ENCODE measurements at regions not wholly inside any gene's neighbourhood (a gene's known extent, or its start where the extent isn't known, plus 50 kb on each side); places are given as distances from the start of the nearest gene placed in this dataset.

GRCh38 chr4:3819210-3819919 lies 53.2 kb downstream of the ADRA2C start:
- no peaks in the 10 kb centered on the region for H3F3A ChIP-seq (replicated peaks; ENCODE audit: insufficient read depth)
- no peaks in the 10 kb centered on the region for H3K79me2 ChIP-seq (ENCODE audit: insufficient read depth)
- H3K36me3 ChIP-seq (replicated peaks in 1 of 2; ENCODE audit: control insufficient read depth in 1 of 2, insufficient read depth in 2 of 2, low read length in 1 of 2), result no peaks in the 10 kb centered on the region
- H3K4me3 ChIP-seq (ENCODE audit: low read depth in 2 of 2, low read length in 1 of 2), result no peak overlapping the region
- WGBS (ENCODE audit: low lambda C conversion rate), result 55% methylated on average over 10 of the region's 17 CpGs
- TF ChIP-seq TEAD4 (IDR thresholded peaks at IDR 0.05; ENCODE audit: borderline replicate concordance, insufficient read depth) (no peak), CTCF (IDR thresholded peaks at IDR 0.05) (no peak), MXI1 (IDR thresholded peaks at IDR 0.05; ENCODE audit: low read depth, low read length) (no peak), MEF2A (IDR thresholded peaks at IDR 0.05; ENCODE audit: borderline replicate concordance, low read depth) (no peak), REST (IDR thresholded peaks at IDR 0.05; ENCODE audit: low read depth, low read length) (no peak), TAF1 (IDR thresholded peaks at IDR 0.05; ENCODE audit: borderline replicate concordance, low read depth, low read length) (no peak), IRF3 (IDR thresholded peaks at IDR 0.05; ENCODE audit: low read depth, low read length) (no peak)
- no peaks in the 10 kb centered on the region for H3K27me3 ChIP-seq (ENCODE audit: insufficient read depth)
- ChIA-PET POLR2A (no interaction called here), CTCF (interaction anchor here (0.7 to 1.1 kb wide), 2 partner anchors 9 to 123 kb away, joined by 3 read pairs; no protein-coding TSS in a partner anchor)
- H2AFZ ChIP-seq (ENCODE audit: low read depth), result no peak overlapping the region
- H3K4me2 ChIP-seq, result no peak overlapping the region
- H3K27ac ChIP-seq (ENCODE audit: low read depth in 2 of 2, low read length in 1 of 2), result no peak overlapping the region
- H3K9me3 ChIP-seq, result no peaks in the 10 kb centered on the region
- no peak for DNase-seq
- H3K9ac ChIP-seq, result no peak overlapping the region
- no peaks in the 10 kb centered on the region for H4K20me1 ChIP-seq (ENCODE audit: insufficient read depth)
- H3K9me2 ChIP-seq, result no peaks in the 10 kb centered on the region
- H3K4me1 ChIP-seq (ENCODE audit: control insufficient read depth in 1 of 2, insufficient read depth in 2 of 2, low read depth in 1 of 2, low read length in 1 of 2), result peaks cover 0 to 8% of the 10 kb centered on the region in 2 experiments; a peak in 1 of 4 replicates
